ENCODE measurements at regions not wholly inside any gene's neighbourhood (a gene's known extent, or its start where the extent isn't known, plus 50 kb on each side); places are given as distances from the start of the nearest gene placed in this dataset.

- Histone ChIP-seq H3K27me3 (no peaks in the 10 kb centered on the region), H3K4me1 (replicated peaks in 1 of 2) (no peaks in the 10 kb centered on the region), H3K36me3 (replicated peaks in 1 of 2) (no peaks in the 10 kb centered on the region), H3K27ac (no peak overlapping the region), H3K9me3 (replicated peaks in 1 of 3) (no peaks in the 10 kb centered on the region), H3K4me3 (no peak overlapping the region)
- TF ChIP-seq POLR2A (IDR thresholded peaks at IDR 0.05): no peak
- TF ChIP-seq CTCF (IDR thresholded peaks at IDR 0.05): no peak
- DNase-seq: no peak
- intact Hi-C loops (cut with DNase I): no loop called here
- 79 to 85% (median 83%) methylated on average over 4 of the region's 4 CpGs for WGBS, 4 donors
Measured at GRCh38 chr3:159178209-159178897, 376.5 kb downstream of the MFSD1 start.

- H3K27me3 ChIP-seq: no peaks in the 10 kb centered on the region
- H3K9me3 ChIP-seq (replicated peaks in 1 of 3): no peaks in the 10 kb centered on the region
- no peaks in the 10 kb centered on the region for H3K36me3 ChIP-seq (replicated peaks in 1 of 2)
- no peak for TF ChIP-seq POLR2A (IDR thresholded peaks at IDR 0.05)
- TF ChIP-seq CTCF (IDR thresholded peaks at IDR 0.05): no peak
- H3K4me1 ChIP-seq (replicated peaks in 1 of 2): peaks cover 0 to 14% of the 10 kb centered on the region in 2 donors
- no peak overlapping the region for H3K27ac ChIP-seq
- H3K4me3 ChIP-seq: no peak overlapping the region
- no peak for DNase-seq
- intact Hi-C loops (cut with DNase I): no loop called here
Measured at GRCh38 chr3:159182961-159183360, 381.1 kb downstream of the MFSD1 start.

GRCh38 chr3:159185443-159186050 is 383.7 kb downstream of the MFSD1 start:
- TF ChIP-seq POLR2A (IDR thresholded peaks at IDR 0.05) (no peak), CTCF (IDR thresholded peaks at IDR 0.05) (no peak)
- no peaks in the 10 kb centered on the region for H3K27me3 ChIP-seq
- WGBS, 4 donors: 80 to 94% (median 86%) methylated on average over 2 of the region's 2 CpGs
- peaks cover 0 to 14% of the 10 kb centered on the region in 2 donors for H3K4me1 ChIP-seq (replicated peaks in 1 of 2)
- no peak for DNase-seq
- no peak overlapping the region for H3K27ac ChIP-seq
- H3K9me3 ChIP-seq (replicated peaks in 1 of 3): no peaks in the 10 kb centered on the region
- no peak overlapping the region for H3K4me3 ChIP-seq
- intact Hi-C loops (cut with DNase I): no loop called here
- H3K36me3 ChIP-seq (replicated peaks in 1 of 2): no peaks in the 10 kb centered on the region

GRCh38 chr3:159186581-159186980 is 384.7 kb downstream of the MFSD1 start:
- H3K4me1 ChIP-seq (replicated peaks in 1 of 2): peaks cover 3 to 15% of the 10 kb centered on the region in 2 donors
- no peaks in the 10 kb centered on the region for H3K36me3 ChIP-seq (replicated peaks in 1 of 2)
- no peaks in the 10 kb centered on the region for H3K27me3 ChIP-seq
- no peak overlapping the region for H3K27ac ChIP-seq
- H3K4me3 ChIP-seq: no peak overlapping the region
- WGBS, 4 donors: 63 to 71% (median 66%) methylated on average over 2 of the region's 2 CpGs
- no peaks in the 10 kb centered on the region for H3K9me3 ChIP-seq (replicated peaks in 1 of 3)
- no peak for TF ChIP-seq POLR2A (IDR thresholded peaks at IDR 0.05)
- DNase-seq: no peak
- intact Hi-C loops (cut with DNase I): no loop called here

GRCh38 chr3:159187232-159187631 is 385.4 kb downstream of the MFSD1 start:
- H3K27me3 ChIP-seq: no peaks in the 10 kb centered on the region
- intact Hi-C loops (cut with DNase I): no loop called here
- peak overlapping the region in 3 of 5 donors; percentile 31 to 56 (median 42) for H3K27ac ChIP-seq
- no peaks in the 10 kb centered on the region for H3K36me3 ChIP-seq (replicated peaks in 1 of 2)
- H3K9me3 ChIP-seq (replicated peaks in 1 of 3): no peaks in the 10 kb centered on the region
- TF ChIP-seq POLR2A (IDR thresholded peaks at IDR 0.05) (no peak), CTCF (IDR thresholded peaks at IDR 0.05) (no peak)
- peak; percentile 22 to 81 (median 66) for DNase-seq
- 42 to 70% (median 67%) methylated on average over 8 to 10 of the region's 10 CpGs for WGBS, 4 donors
- no peak overlapping the region for H3K4me3 ChIP-seq
- peaks cover 5 to 19% of the 10 kb centered on the region in 2 donors for H3K4me1 ChIP-seq (replicated peaks in 1 of 2)

All from adrenal gland (tissue), 9 donors.